ENCODE measurements at regions not wholly inside any gene's neighbourhood (a gene's known extent, or its start where the extent isn't known, plus 50 kb on each side); places are given as distances from the start of the nearest gene placed in this dataset.

GRCh38 chr12:94829552-94829951 lies 173.9 kb downstream of the NDUFA12 start:
- no peak for TF ChIP-seq CTCF (IDR thresholded peaks at IDR 0.05)
- no peak for TF ChIP-seq REST (IDR thresholded peaks at IDR 0.05; ENCODE audit: insufficient read depth in 1 of 2, low read depth in 2 of 2, low read length in 1 of 2)
- no peak for TF ChIP-seq TCF7L2 (IDR thresholded peaks at IDR 0.05; ENCODE audit: low read depth, low read length)

Measured in Panc1 (cell line).